Breast epithelium (tissue), 4 donors: ENCODE measurements at regions not wholly inside any gene's neighbourhood (a gene's known extent, or its start where the extent isn't known, plus 50 kb on each side); places are given as distances from the start of the nearest gene placed in this dataset.

Experiments
- DNase-seq, 2 donors: peaks; one replicate each; pipeline ENCODE4 v3.0.0-alpha.2; 2019; ENCODE audit warnings: low spot score in 2 of 2
- H3K27ac ChIP-seq, 2 donors: fragments of 200-600 bp; sonication (generic) in 1 of 2; one replicate each; pipeline ENCODE4 v1.5.1; 2016 to 2019; ENCODE audit warnings: mild to moderate bottlenecking in 1 of 2
- H3K27me3 ChIP-seq, 2 donors: fragments of 200-600 bp; sonication (generic) in 1 of 2; one replicate each; pipeline versions ENCODE4 v1.5.1 to v1.6.0; 2017 to 2019; ENCODE audit warnings: control low read depth in 1 of 2, mild to moderate bottlenecking in 1 of 2
- H3K36me3 ChIP-seq: fragments of 200-600 bp; one replicate; pipeline ENCODE4 v1.5.1; 2019
- H3K4me1 ChIP-seq, 2 donors: fragments of 200-600 bp; sonication (generic); one replicate each; pipeline ENCODE4 v1.5.1; 2016 to 2019; ENCODE audit warnings: control low read depth in 1 of 2
- H3K4me3 ChIP-seq, 3 donors: fragments of 200-600 bp; sonication (generic); 1 replicate in 2 of 3; 2 replicates in 1 of 3; pipeline ENCODE4 v1.5.1; 2016 to 2019; ENCODE audit warnings: mild to moderate bottlenecking in 3 of 3, moderate library complexity in 2 of 3
- H3K9me3 ChIP-seq, 2 donors: fragments of 200-600 bp; sonication (generic) in 1 of 2; one replicate each; pipeline ENCODE4 v1.5.1; 2016 to 2019; ENCODE audit warnings: control low read depth in 1 of 2
- POLR2A ChIP-seq: fragments of 450-650 bp; IDR thresholded peaks from one replicate; pipeline ENCODE4 v1.6.1; 2016; ENCODE audit warnings: antibody characterized with exemption, mild to moderate bottlenecking, moderate library complexity
- POLR2AphosphoS5 ChIP-seq, 3 donors: sonication (generic); formaldehyde crosslinking; IDR thresholded peaks; one replicate each; pipeline ENCODE4 v1.6.1; 2017; ENCODE audit warnings: antibody characterized with exemption in 3 of 3
- intact Hi-C: fragments of 100-400 bp; cut with DNase I; formaldehyde crosslinking; loops from one replicate; pipeline ENCODE4 v1.15.1; 2023; ENCODE audit warnings: low total_unique reads
- TF ChIP-seq, protein P1 (sequence below), 3 donors: fragments of 450-650 bp; IDR thresholded peaks; one replicate each; pipeline ENCODE4 v1.5.1; 2016 to 2017; ENCODE audit warnings: antibody characterized with exemption in 3 of 3, mild to moderate bottlenecking in 3 of 3, moderate library complexity in 3 of 3

DNA sequence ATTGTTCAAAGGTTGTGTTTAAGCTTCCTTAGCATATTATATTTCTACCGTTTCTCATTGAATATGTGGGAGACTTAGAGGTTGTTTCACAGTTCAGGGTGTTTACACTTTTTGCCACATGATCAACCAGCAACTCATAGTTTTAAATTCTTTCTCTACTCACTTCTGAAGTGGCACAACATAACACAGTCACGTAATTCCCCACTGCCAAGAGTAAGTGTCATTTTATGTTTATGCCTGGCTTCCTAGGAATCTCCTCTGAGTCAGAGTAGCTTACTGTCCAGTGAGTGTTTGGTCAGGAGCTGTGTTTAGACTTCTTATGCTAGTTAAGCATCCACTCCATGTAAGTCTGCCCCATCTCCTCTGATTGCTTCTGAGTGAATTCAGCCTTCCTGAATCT, 520.8 kb upstream of the KIRREL3 start:
- no peak for TF ChIP-seq POLR2AphosphoS5 (IDR thresholded peaks at IDR 0.05)
- TF ChIP-seq POLR2A, result no peak
- TF ChIP-seq, protein P1, sequence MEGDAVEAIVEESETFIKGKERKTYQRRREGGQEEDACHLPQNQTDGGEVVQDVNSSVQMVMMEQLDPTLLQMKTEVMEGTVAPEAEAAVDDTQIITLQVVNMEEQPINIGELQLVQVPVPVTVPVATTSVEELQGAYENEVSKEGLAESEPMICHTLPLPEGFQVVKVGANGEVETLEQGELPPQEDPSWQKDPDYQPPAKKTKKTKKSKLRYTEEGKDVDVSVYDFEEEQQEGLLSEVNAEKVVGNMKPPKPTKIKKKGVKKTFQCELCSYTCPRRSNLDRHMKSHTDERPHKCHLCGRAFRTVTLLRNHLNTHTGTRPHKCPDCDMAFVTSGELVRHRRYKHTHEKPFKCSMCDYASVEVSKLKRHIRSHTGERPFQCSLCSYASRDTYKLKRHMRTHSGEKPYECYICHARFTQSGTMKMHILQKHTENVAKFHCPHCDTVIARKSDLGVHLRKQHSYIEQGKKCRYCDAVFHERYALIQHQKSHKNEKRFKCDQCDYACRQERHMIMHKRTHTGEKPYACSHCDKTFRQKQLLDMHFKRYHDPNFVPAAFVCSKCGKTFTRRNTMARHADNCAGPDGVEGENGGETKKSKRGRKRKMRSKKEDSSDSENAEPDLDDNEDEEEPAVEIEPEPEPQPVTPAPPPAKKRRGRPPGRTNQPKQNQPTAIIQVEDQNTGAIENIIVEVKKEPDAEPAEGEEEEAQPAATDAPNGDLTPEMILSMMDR (IDR thresholded peaks at IDR 0.05), result no peak
- H3K9me3 ChIP-seq, result no peaks in the 10 kb centered on the region
- no peak for DNase-seq
- intact Hi-C loops, result no loop called here
- H3K4me3 ChIP-seq, result no peak overlapping the region
- H3K4me1 ChIP-seq, result no peaks in the 10 kb centered on the region
- H3K27me3 ChIP-seq, result no peaks in the 10 kb centered on the region
- H3K36me3 ChIP-seq, result peaks cover 3% of the 10 kb centered on the region
- no peak overlapping the region for H3K27ac ChIP-seq

DNA sequence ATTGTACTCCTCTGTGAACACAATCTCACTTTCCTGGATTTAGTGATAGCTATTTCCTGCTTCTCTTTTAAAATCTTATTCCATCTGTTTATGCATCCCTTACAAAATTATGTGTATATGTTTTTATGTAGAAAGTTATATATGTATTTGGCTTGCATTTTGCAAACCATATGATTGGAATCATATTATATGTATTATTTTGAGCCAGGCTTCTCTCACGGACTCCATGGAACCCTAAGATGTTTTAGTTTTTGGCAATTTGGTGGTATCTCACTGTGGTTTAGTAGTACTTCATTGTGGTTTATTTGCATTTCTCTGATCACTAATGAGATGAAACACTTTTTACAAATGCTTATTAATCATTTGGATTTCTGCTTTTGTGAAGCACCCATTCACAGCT, 507.3 kb upstream of the KIRREL3 start:
- Histone ChIP-seq H3K27ac (no peak overlapping the region), H3K9me3 (no peaks in the 10 kb centered on the region), H3K36me3 (no peaks in the 10 kb centered on the region), H3K4me1 (no peaks in the 10 kb centered on the region), H3K27me3 (peaks cover 0 to 6% of the 10 kb centered on the region in 2 donors), H3K4me3 (no peak overlapping the region)
- TF ChIP-seq, protein P1 (IDR thresholded peaks at IDR 0.05), result no peak
- DNase-seq, result no peak
- intact Hi-C loops, result no loop called here

DNA sequence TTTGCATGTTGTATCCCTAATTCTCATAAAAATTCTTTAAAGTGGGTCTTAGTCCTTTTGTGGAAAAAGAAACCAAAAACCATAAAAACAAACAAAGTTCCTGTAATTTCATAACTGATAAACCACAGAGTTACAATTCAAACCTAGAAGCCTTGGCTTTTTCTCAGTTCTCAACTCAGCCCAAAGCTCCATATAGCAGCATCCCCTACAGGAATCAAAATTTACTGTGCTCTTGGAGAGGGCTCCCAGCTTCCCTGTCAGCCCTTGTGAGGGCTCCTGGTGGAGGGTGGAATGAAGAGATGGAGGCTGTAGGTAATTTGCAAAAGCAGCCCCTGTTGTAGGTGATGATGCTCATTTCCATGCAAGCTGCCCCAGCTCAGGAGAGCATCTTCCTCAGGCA, 506.1 kb upstream of the KIRREL3 start:
- Histone ChIP-seq H3K27me3 (peaks cover 0 to 6% of the 10 kb centered on the region in 2 donors), H3K36me3 (no peaks in the 10 kb centered on the region), H3K4me1 (no peaks in the 10 kb centered on the region), H3K27ac (no peak overlapping the region), H3K4me3 (no peak overlapping the region), H3K9me3 (no peaks in the 10 kb centered on the region)
- no peak for DNase-seq
- TF ChIP-seq POLR2AphosphoS5 (IDR thresholded peaks at IDR 0.05) (no peak), POLR2A (no peak)
- TF ChIP-seq, protein P1 (IDR thresholded peaks at IDR 0.05), result no peak
- intact Hi-C loops, result no loop called here

DNA sequence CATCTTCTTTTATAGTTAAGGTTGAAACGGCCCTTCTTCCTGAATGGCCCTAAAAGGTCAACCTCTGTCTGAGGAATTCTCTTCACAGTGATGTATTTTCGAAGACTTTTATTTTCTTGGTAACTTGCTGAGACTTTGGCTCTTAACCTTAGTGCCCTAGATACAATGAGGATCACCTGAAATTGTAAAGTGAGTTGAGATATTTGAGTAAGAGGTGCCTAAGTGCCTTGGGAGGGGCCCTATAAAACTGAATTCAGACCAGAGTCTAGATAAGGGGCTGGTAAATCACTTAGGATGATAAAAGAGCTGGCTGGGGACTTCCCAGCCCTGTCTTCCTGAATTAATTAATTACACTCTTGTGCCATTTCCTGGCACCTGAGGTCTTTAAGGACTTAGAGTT, 505.6 kb upstream of the KIRREL3 start:
- no peak for DNase-seq
- peaks cover 0 to 6% of the 10 kb centered on the region in 2 donors for H3K27me3 ChIP-seq
- H3K4me3 ChIP-seq, result no peak overlapping the region
- H3K36me3 ChIP-seq, result no peaks in the 10 kb centered on the region
- TF ChIP-seq POLR2AphosphoS5 (IDR thresholded peaks at IDR 0.05), result no peak
- TF ChIP-seq, protein P1 (IDR thresholded peaks at IDR 0.05), result no peak
- TF ChIP-seq POLR2A, result no peak
- no peak overlapping the region for H3K27ac ChIP-seq
- intact Hi-C loops, result no loop called here
- no peaks in the 10 kb centered on the region for H3K9me3 ChIP-seq
- no peaks in the 10 kb centered on the region for H3K4me1 ChIP-seq

DNA sequence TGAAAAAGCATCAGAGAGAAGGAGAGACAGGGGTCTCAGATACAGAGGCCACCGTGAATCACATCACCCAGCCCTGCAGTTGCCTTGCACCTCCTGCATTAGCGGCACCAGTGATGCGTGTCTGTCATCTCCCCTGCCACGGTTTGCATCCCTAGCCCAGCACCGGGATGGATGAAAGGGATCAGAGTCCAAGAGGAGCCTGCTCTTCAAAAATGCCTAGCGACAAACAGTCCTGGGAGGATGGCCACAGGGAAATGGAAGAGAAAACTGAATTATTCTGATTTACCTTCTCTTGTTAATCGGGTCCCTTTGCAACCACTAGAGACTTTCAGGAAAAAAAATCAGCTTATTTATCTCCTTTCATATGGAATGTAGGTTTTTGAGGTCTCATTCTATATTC, 495.6 kb upstream of the KIRREL3 start:
- Histone ChIP-seq H3K36me3 (no peaks in the 10 kb centered on the region), H3K4me3 (no peak overlapping the region), H3K9me3 (peaks cover 5 to 11% of the 10 kb centered on the region in 2 donors), H3K27me3 (no peaks in the 10 kb centered on the region), H3K27ac (no peak overlapping the region), H3K4me1 (no peaks in the 10 kb centered on the region)
- TF ChIP-seq POLR2AphosphoS5 (IDR thresholded peaks at IDR 0.05), result no peak
- TF ChIP-seq, protein P1 (IDR thresholded peaks at IDR 0.05), result no peak
- intact Hi-C loops, result no loop called here
- DNase-seq, result no peak
